Spleen (tissue), 11 donors: ENCODE measurements at regions not wholly inside any gene's neighbourhood (a gene's known extent, or its start where the extent isn't known, plus 50 kb on each side); places are given as distances from the start of the nearest gene placed in this dataset.

ENCODE experiments used
- DNase-seq: peaks from one replicate; pipeline ENCODE4 v3.0.0-alpha.2; 2020
- H3K27ac ChIP-seq, 8 donors: fragments of 200-600 bp; sonication (generic) in 7 of 8; 1 replicate in 4 of 8; 2 replicates in 4 of 8; pipeline versions ENCODE4 v1.5.0 to v1.8.0; 2016 to 2021; ENCODE audit warnings: inconsistent platforms in 4 of 8, mild to moderate bottlenecking in 4 of 8, moderate library complexity in 1 of 8
- H3K27me3 ChIP-seq, 7 donors: fragments of 200-600 bp; sonication (generic) in 6 of 7; replicated peaks in 1 of 7; 1 replicate in 4 of 7; 2 replicates in 3 of 7; pipeline versions ENCODE4 v1.5.0 to v1.8.0; 2016 to 2021; ENCODE audit warnings: inconsistent platforms in 3 of 7, mild to moderate bottlenecking in 1 of 7
- H3K36me3 ChIP-seq, 6 donors: fragments of 200-600 bp; sonication (generic) in 5 of 6; 1 replicate in 4 of 6; 2 replicates in 2 of 6; pipeline versions ENCODE4 v1.5.0 to v1.8.0; 2016 to 2021; ENCODE audit warnings: inconsistent platforms in 2 of 6
- H3K4me1 ChIP-seq, 6 donors: fragments of 200-600 bp; sonication (generic) in 5 of 6; 1 replicate in 3 of 6; 2 replicates in 3 of 6; pipeline versions ENCODE4 v1.5.0 to v1.8.0; 2016 to 2021; ENCODE audit warnings: inconsistent platforms in 3 of 6
- H3K4me3 ChIP-seq, 8 donors: fragments of 200-600 bp; sonication (generic) in 7 of 8; 1 replicate in 4 of 8; 2 replicates in 4 of 8; pipeline versions ENCODE4 v1.5.0 to v1.8.0; 2016 to 2021; ENCODE audit warnings: inconsistent platforms in 4 of 8, mild to moderate bottlenecking in 4 of 8, moderate library complexity in 2 of 8
- H3K9me3 ChIP-seq, 8 donors: fragments of 200-600 bp; sonication (generic) in 7 of 8; 1 replicate in 4 of 8; 2 replicates in 4 of 8; pipeline versions ENCODE4 v1.5.0 to v1.8.0; 2016 to 2021; ENCODE audit warnings: inconsistent platforms in 4 of 8
- POLR2A ChIP-seq, 3 donors: fragments of 450-650 bp; IDR thresholded peaks; one replicate each; pipeline ENCODE4 v1.5.1; 2017; ENCODE audit warnings: antibody characterized with exemption in 3 of 3, mild to moderate bottlenecking in 1 of 3
- POLR2AphosphoS5 ChIP-seq, 3 donors: sonication (generic); formaldehyde crosslinking; IDR thresholded peaks; one replicate each; pipeline ENCODE4 v1.5.1; 2017; ENCODE audit warnings: antibody characterized with exemption in 3 of 3
- WGBS, 5 donors: extraction: QIAGEN DNeasy Blood & Tissue Kit in 3 of 5; methylation state at CpG; one replicate each; pipeline versions ENCODE4 v1.1.5 to v1.1.7; 2013 to 2018; 5-methylcytosine and 5-hydroxymethylcytosine counted together
- intact Hi-C: fragments of 100-400 bp; cut with DNase I; formaldehyde crosslinking; loops from one replicate; pipeline ENCODE4 v1.15.0; 2023; ENCODE audit warnings: low total_unique reads
- TF ChIP-seq, protein P1 (sequence below), 11 experiments: fragments of 200-600 bp in 7 of 11; fragments of 450-650 bp in 4 of 11; sonication (generic) in 4 of 11; IDR thresholded peaks in 8 of 11; conservative IDR thresholded peaks in 3 of 11; 1 replicate in 7 of 11; 2 replicates in 4 of 11; pipeline versions ENCODE4 v1.4.0 to v1.8.0; 2016 to 2021; ENCODE audit warnings: antibody characterized with exemption in 11 of 11, inconsistent platforms in 4 of 11, mild to moderate bottlenecking in 1 of 11
- donor health status: healthy with polysubstance abuse.
- donor health status: DM: no; HTN: no; CAD: no; lungs with moderate emphysema.
- donor health status: DM: no; HTN: no; CAD: no.
- donor health status: Bipolar disorder and iron deficiency.
- donor health status: healthy.
- donor health status: DM: no; HTN: no; CAD: no.
- donor health status: DM: yes; HTN: yes; CAD: no.

DNA sequence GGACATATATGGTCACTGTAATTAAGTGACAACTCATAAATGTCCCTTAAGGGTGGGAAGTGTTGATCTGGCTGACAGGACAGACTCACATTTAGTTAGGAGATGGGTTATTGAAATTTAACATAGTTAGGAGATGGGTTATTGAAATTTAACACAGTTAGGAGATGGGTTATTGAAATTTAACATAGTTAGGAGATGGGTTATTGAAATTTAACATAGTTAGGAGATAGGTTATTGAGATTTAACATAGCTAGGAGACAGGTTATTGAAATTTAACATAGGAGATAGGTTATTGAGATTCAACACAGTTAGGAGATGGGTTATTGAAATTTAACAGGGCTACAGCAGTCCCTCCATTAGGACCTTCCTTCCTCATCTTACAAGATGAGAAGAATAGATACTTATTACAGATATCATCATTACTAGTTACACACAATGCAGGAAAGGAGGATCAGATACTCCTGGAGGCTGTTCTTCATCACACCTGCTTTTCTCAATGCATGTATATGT lies 98.5 kb downstream of the MTNR1B start:
- no peak overlapping the region for H3K4me3 ChIP-seq
- no peaks in the 10 kb centered on the region for H3K27me3 ChIP-seq
- TF ChIP-seq, protein P1, sequence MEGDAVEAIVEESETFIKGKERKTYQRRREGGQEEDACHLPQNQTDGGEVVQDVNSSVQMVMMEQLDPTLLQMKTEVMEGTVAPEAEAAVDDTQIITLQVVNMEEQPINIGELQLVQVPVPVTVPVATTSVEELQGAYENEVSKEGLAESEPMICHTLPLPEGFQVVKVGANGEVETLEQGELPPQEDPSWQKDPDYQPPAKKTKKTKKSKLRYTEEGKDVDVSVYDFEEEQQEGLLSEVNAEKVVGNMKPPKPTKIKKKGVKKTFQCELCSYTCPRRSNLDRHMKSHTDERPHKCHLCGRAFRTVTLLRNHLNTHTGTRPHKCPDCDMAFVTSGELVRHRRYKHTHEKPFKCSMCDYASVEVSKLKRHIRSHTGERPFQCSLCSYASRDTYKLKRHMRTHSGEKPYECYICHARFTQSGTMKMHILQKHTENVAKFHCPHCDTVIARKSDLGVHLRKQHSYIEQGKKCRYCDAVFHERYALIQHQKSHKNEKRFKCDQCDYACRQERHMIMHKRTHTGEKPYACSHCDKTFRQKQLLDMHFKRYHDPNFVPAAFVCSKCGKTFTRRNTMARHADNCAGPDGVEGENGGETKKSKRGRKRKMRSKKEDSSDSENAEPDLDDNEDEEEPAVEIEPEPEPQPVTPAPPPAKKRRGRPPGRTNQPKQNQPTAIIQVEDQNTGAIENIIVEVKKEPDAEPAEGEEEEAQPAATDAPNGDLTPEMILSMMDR (IDR thresholded peaks at IDR 0.05 in 8 of 11, conservative IDR thresholded peaks at IDR 0.05 in 3 of 11): no peak
- TF ChIP-seq POLR2A (IDR thresholded peaks at IDR 0.05) (no peak), POLR2AphosphoS5 (IDR thresholded peaks at IDR 0.05) (no peak)
- H3K4me1 ChIP-seq: no peaks in the 10 kb centered on the region
- no peaks in the 10 kb centered on the region for H3K9me3 ChIP-seq
- H3K36me3 ChIP-seq: no peaks in the 10 kb centered on the region
- H3K27ac ChIP-seq: no peak overlapping the region
- no peak for DNase-seq
- intact Hi-C loops: no loop called here

DNA sequence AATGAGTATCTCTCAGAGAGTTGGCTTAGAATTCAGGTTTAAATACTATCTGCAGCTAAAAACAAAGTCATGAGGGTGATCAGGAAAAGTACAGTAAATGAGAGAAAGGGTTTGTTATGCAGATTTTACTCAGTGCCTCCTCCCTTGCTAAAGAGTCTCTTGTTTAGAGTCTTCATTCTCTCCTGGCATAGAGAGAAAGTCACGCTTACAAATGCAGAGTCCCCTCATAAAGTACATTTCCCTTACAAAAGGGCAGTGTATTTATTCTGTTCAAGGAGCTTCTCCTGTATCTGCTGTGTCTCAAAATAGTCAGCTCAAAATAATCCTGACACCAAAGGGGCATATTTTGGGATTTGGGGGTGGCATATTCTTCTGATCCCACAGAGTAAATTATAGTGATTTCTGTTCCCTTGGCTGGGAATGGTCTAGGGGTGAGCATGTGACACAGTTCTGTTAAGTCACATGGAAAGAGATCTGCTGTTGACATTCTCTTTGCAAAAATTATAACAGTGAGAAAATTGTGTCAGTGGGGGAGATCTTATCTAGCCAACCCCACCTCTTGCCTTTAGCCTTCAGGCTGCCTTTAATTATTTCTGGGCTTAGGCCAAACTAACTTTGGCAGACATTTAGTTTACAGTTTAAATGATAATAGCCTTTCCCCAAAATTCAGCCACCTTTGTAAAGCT lies 102.9 kb downstream of the MTNR1B start:
- H3K27ac ChIP-seq: no peak overlapping the region
- no peaks in the 10 kb centered on the region for H3K4me1 ChIP-seq
- WGBS, 5 donors: 90 to 97% (median 94%) methylated on average over 1 of the region's 1 CpG
- TF ChIP-seq POLR2A (IDR thresholded peaks at IDR 0.05): no peak
- H3K27me3 ChIP-seq: peaks cover 0 to 4% (median 0%) of the 10 kb centered on the region in 7 donors
- no peaks in the 10 kb centered on the region for H3K9me3 ChIP-seq
- H3K4me3 ChIP-seq: no peak overlapping the region
- no peak for DNase-seq
- intact Hi-C loops: no loop called here
- H3K36me3 ChIP-seq: no peaks in the 10 kb centered on the region

DNA sequence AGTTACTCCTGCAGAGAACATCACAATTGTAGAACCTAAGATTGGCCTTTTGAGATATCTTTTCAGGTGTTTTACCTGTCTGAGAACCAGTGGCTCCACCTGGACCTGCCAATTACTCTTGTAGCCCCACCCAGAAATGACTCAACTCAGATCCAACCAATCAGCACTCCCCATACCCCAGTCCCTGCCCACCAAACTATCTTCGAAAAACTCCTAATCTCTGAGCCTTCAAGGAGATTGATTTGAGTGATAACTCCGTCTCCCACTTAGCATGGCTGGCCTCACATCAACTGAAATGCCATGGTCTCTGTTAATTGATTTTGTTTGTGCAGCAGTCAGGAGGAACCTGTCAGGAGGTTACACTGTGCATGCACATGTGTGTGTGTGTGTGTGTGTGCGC lies 103.6 kb downstream of the MTNR1B start:
- Histone ChIP-seq H3K4me1 (no peaks in the 10 kb centered on the region), H3K27me3 (peaks cover 0 to 4% (median 0%) of the 10 kb centered on the region in 7 donors), H3K4me3 (no peak overlapping the region), H3K36me3 (no peaks in the 10 kb centered on the region), H3K27ac (no peak overlapping the region), H3K9me3 (no peaks in the 10 kb centered on the region)
- intact Hi-C loops: no loop called here
- DNase-seq: no peak
- 64 to 83% (median 71%) methylated on average over 3 of the region's 3 CpGs for WGBS, 5 donors
- TF ChIP-seq, protein P1 (IDR thresholded peaks at IDR 0.05 in 8 of 11, conservative IDR thresholded peaks at IDR 0.05 in 3 of 11): no peak
- no peak for TF ChIP-seq POLR2AphosphoS5 (IDR thresholded peaks at IDR 0.05)
- no peak for TF ChIP-seq POLR2A (IDR thresholded peaks at IDR 0.05)

DNA sequence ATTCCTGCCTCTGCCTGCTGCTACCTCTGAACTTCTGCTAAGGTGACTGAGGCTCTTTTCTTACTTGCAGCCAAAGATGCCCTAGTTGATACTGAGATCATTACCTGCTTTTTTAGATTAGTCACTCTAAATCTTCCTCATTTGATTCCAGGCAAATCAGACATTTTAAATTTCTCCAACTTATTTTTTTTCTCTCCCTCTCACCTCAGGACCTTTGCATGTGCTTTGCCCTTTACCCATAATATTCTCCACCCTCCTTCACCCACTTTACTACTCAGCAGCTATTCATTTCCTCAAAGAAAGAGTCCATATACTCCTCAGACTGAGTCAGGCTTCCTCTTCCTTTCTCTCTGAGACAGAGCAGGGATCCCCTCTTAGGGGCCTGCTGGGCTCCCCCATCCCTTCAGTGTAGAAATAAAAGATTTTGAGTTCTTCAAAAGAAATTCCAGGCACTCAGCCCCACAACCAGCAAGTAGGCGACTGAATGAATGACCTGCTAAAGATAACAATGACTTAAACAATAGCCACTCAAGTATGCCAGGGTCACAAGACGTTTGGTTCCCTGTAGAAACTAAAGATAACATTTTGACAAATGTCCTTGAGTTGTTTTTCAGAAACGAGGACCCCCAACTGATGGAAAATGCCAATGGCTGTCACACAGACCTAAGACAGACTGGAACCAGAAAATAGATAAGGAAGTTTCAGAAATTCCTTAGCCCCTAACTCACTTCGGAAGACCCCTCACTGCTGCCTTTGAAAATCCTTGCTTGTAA lies 104.2 kb downstream of the MTNR1B start:
- WGBS, 5 donors: 15 to 23% (median 18%) methylated on average over 4 of the region's 4 CpGs
- TF ChIP-seq, protein P1 (IDR thresholded peaks at IDR 0.05 in 8 of 11, conservative IDR thresholded peaks at IDR 0.05 in 3 of 11): no peak
- no peak for TF ChIP-seq POLR2A (IDR thresholded peaks at IDR 0.05)
- TF ChIP-seq POLR2AphosphoS5 (IDR thresholded peaks at IDR 0.05): no peak
- no peaks in the 10 kb centered on the region for H3K36me3 ChIP-seq
- DNase-seq: no peak
- H3K27me3 ChIP-seq: peaks cover 0 to 4% (median 0%) of the 10 kb centered on the region in 7 donors
- no peaks in the 10 kb centered on the region for H3K9me3 ChIP-seq
- no peak overlapping the region for H3K27ac ChIP-seq
- no peak overlapping the region for H3K4me3 ChIP-seq
- intact Hi-C loops: no loop called here
- no peaks in the 10 kb centered on the region for H3K4me1 ChIP-seq
